Heart right ventricle (tissue), 16 donors: ENCODE measurements at regions not wholly inside any gene's neighbourhood (a gene's known extent, or its start where the extent isn't known, plus 50 kb on each side); places are given as distances from the start of the nearest gene placed in this dataset.

Source experiments
- ATAC-seq, 8 donors: fragments of 200-7000 bp; cut with Tn5 transposase; one replicate each; pipeline ENCODE4 v1.9.1; 2020; ENCODE audit warnings: mild to moderate bottlenecking in 8 of 8, moderate library complexity in 8 of 8, moderate number of reproducible peaks in 1 of 8
- DNase-seq, 2 donors: peaks; one replicate each; pipeline ENCODE4 v3.0.0-alpha.2; 2020
- H3K27ac ChIP-seq, 10 donors: fragments of 200-600 bp; sonication (generic) in 2 of 10; one replicate each; pipeline versions ENCODE4 v1.5.0 to v1.8.0; 2020 to 2022; ENCODE audit warnings: mild to moderate bottlenecking in 3 of 10
- H3K27me3 ChIP-seq, 7 donors: fragments of 200-600 bp; one replicate each; pipeline ENCODE4 v1.8.0; 2021 to 2022; ENCODE audit warnings: mild to moderate bottlenecking in 2 of 7
- H3K36me3 ChIP-seq, 9 donors: fragments of 200-600 bp; sonication (generic) in 1 of 9; one replicate each; pipeline versions ENCODE4 v1.5.0 to v1.8.0; 2020 to 2022; ENCODE audit warnings: mild to moderate bottlenecking in 2 of 9
- H3K4me1 ChIP-seq, 9 donors: fragments of 200-600 bp; sonication (generic) in 1 of 9; one replicate each; pipeline versions ENCODE4 v1.5.0 to v1.8.0; 2020 to 2022; ENCODE audit warnings: mild to moderate bottlenecking in 4 of 9
- H3K4me3 ChIP-seq, 10 donors: fragments of 200-600 bp; sonication (generic) in 2 of 10; one replicate each; pipeline versions ENCODE4 v1.5.0 to v1.8.0; 2020 to 2022; ENCODE audit warnings: mild to moderate bottlenecking in 7 of 10, moderate library complexity in 2 of 10
- H3K9me3 ChIP-seq, 11 donors: fragments of 200-600 bp in 10 of 11; sonication (generic) in 2 of 11; one replicate each; pipeline versions ENCODE4 v1.5.0 to v1.8.0; 2013 to 2022; ENCODE audit warnings: mild to moderate bottlenecking in 2 of 11, control low read depth in 1 of 11, moderate library complexity in 1 of 11
- CTCF ChIP-seq, 9 donors: fragments of 200-600 bp; sonication (generic) in 2 of 9; IDR thresholded peaks; one replicate each; pipeline versions ENCODE4 v1.5.0 to v1.8.0; 2021 to 2022; ENCODE audit warnings: antibody characterized with exemption in 9 of 9, mild to moderate bottlenecking in 5 of 9, moderate library complexity in 1 of 9
- WGBS, 2 donors: extraction: QIAGEN DNeasy Blood & Tissue Kit; methylation state at CpG; one replicate each; pipeline ENCODE4 v1.1.7; 2013; ENCODE audit warnings: inconsistent platforms in 1 of 2; 5-methylcytosine and 5-hydroxymethylcytosine counted together
- intact Hi-C, 10 donors: fragments of 100-400 bp; cut with DNase I; formaldehyde crosslinking; loops; one replicate each; pipeline versions ENCODE4 v1.11.1 to v1.14.2; 2022
- donor health status: Arrhythmogenic right ventricular cardiomyopathy.
- donor health status: ischemic (EF 13 %, LVEDD 7.1; RV severe dilation, severe dysfunction).
- donor health status: healthy with polysubstance abuse.
- donor health status: DM: no; HTN: yes; CAD: no.
- donor health status: DM: no; HTN: no; CAD: no.
- donor health status: ischemic (EF 25% LVEDD 6.9; RV normal size, moderate dysfunction).
- donor health status: ischemic (EF 25% LVEDD 5.7; RV mildly dilated, moderate dysfunction).
- donor health status: healthy.
- donor health status: DM: yes; HTN: yes; CAD: no.
- donor health status: Ischemic cardiomyopathy.
- donor health status: ischemic (EF 35%, LVEDD 5.7; RV mildly dilated, moderate dysfunction).
- donor health status: nonischemic (EF 11% LVEDD 7.7; RV severe dilation, severe dysfunction).
- donor health status: DM: yes; HTN: yes; CAD: no.
- donor health status: PGD.
- donor health status: ischemic (EF 29% LVEDD 5.4; RV normal size, mild dysfunction).
- donor health status: nonischemic (EF 23%, LVEDD 6.1; RV moderate dilation, normal function).

- TF ChIP-seq CTCF (IDR thresholded peaks at IDR 0.05) = no peak
- H3K27ac ChIP-seq = no peak overlapping the region
- intact Hi-C loops = no loop called here
- no peak overlapping the region for H3K4me3 ChIP-seq
- H3K36me3 ChIP-seq = no peaks in the 10 kb centered on the region
- no peaks in the 10 kb centered on the region for H3K4me1 ChIP-seq
- no peaks in the 10 kb centered on the region for H3K9me3 ChIP-seq
- 94 to 98% methylated on average over 2 of the region's 2 CpGs for WGBS, 2 donors
- ATAC-seq (no peak), DNase-seq (no peak)
- H3K27me3 ChIP-seq = no peaks in the 10 kb centered on the region
These were observed 73.9 kb upstream of the MAP9 start for GRCh38 chr4:155450676-155451075.

- Histone ChIP-seq H3K27ac (no peak overlapping the region), H3K4me3 (no peak overlapping the region), H3K27me3 (no peaks in the 10 kb centered on the region), H3K4me1 (peaks cover 0 to 13% (median 0%) of the 10 kb centered on the region in 9 donors), H3K36me3 (no peaks in the 10 kb centered on the region), H3K9me3 (no peaks in the 10 kb centered on the region)
- 94 to 95% methylated on average over 1 of the region's 1 CpG for WGBS, 2 donors
- DNase-seq (no peak), ATAC-seq (no peak)
- intact Hi-C loops = loop anchor here in 5 of 10 donors (5.0 to 10.0 kb wide), 5 partner anchors 67 to 339 kb away; partner anchors contain the start of gene GUCY1A1 (in 3 of the 5)
- no peak for TF ChIP-seq CTCF (IDR thresholded peaks at IDR 0.05)
These were observed 68.5 kb upstream of the MAP9 start for GRCh38 chr4:155445306-155445705.

- no peak overlapping the region for H3K4me3 ChIP-seq
- ATAC-seq (no peak), DNase-seq (no peak)
- no peak overlapping the region for H3K27ac ChIP-seq
- peaks cover 0 to 13% (median 0%) of the 10 kb centered on the region in 9 donors for H3K4me1 ChIP-seq
- H3K36me3 ChIP-seq = no peaks in the 10 kb centered on the region
- no peak for TF ChIP-seq CTCF (IDR thresholded peaks at IDR 0.05)
- no peaks in the 10 kb centered on the region for H3K9me3 ChIP-seq
- WGBS, 2 donors = 76 to 78% methylated on average over 5 of the region's 5 CpGs
- H3K27me3 ChIP-seq = no peaks in the 10 kb centered on the region
- intact Hi-C loops = loop anchor here in 9 of 10 donors (5.0 to 10.0 kb wide), 10 partner anchors 68 to 508 kb away; partner anchors contain the start of genes GUCY1A1 (in 5 of the 9) and CTSO (in 1 of the 9)
These were observed 68.0 kb upstream of the MAP9 start for GRCh38 chr4:155444721-155445120.

- WGBS, 2 donors = 48 to 58% methylated on average over 10 of the region's 10 CpGs
- Histone ChIP-seq H3K4me3 (peak overlapping the region in 8 of 10 donors; percentile 6 to 44 (median 30)), H3K9me3 (no peaks in the 10 kb centered on the region), H3K36me3 (no peaks in the 10 kb centered on the region), H3K27ac (peak overlapping the region in 6 of 10 donors; percentile 24 to 65 (median 54)), H3K27me3 (no peaks in the 10 kb centered on the region), H3K4me1 (peaks cover 0 to 13% (median 0%) of the 10 kb centered on the region in 9 donors)
- intact Hi-C loops = loop anchor here (1.0 to 10.0 kb wide), 16 partner anchors 70 to 510 kb away; partner anchors contain the start of genes GUCY1A1 (in 7 of the 10) and CTSO (in 2 of the 10)
- ATAC-seq (peak; percentile 77 to 95 (median 94)), DNase-seq (peak; percentile 87)
- peak; percentile 90 to 99 (median 96) for TF ChIP-seq CTCF (IDR thresholded peaks at IDR 0.05)
These were observed 65.7 kb upstream of the MAP9 start for GRCh38 chr4:155442267-155443105.
